T-helper 1 cell (primary cell): ENCODE measurements at regions not wholly inside any gene's neighbourhood (a gene's known extent, or its start where the extent isn't known, plus 50 kb on each side); places are given as distances from the start of the nearest gene placed in this dataset.
A peak's percentile ranks its signal among the peaks of the same experiment; 100 is the strongest.

Experiments
- DNase-seq, 5 donors: peaks; one replicate each; pipeline ENCODE4 v3.0.0-alpha.2; 2012 to 2020

DNA sequence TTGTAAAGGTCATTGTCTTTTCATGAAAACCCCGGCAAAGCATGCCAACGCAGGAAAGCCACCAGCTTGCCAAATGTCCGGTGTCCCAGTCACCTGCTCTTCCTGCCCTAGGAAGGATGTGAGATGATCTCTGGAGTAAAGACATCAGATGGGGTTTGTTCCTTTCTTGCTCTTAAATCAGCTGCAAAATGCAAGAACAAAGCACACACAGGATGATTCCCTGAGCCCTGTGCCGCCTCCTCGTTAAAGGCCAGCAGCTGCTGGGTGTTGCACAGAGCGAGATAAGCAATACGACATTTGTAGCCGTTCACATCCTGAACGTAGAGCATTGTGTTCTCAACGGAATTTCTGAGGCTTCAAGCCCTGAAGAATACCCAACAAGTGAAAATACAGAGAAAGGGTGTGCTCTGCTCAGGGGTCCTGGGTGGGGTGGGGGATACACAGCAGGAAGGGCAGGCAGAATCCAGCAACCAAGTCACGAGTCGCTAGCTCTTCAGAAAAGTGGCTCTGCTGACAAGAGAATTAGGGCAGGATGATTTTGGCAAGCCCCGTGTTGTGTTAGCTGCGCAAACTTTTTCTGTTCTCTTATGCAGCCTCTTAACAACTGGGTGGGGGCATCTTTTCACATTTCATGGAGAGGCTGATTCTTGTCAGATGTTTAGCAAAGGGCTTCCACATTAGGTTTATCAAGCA lies 229.2 kb upstream of the MAP3K1 start:
- DNase-seq = peak in 1 of 5 donors; percentile 23

DNA sequence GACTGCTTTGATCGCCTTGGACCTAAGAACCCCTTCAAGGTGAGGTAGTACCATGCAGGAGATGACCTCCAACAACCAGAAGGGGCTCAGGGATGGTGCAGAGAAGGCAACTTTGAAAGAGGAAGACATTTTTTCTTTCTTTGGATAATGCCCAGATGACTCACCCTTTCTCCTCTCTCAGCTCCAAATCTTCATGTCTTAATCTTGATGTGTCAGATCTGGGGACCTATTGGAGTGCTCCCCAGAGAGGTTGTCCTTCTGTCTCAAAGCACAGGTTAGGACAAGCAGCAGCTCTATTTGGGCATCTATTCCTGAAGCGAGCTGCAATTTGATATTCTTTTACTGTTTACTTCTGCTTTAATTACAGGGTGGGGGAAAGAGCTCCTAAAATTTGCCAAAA lies 229.9 kb upstream of the MAP3K1 start:
- DNase-seq = no peak

DNA sequence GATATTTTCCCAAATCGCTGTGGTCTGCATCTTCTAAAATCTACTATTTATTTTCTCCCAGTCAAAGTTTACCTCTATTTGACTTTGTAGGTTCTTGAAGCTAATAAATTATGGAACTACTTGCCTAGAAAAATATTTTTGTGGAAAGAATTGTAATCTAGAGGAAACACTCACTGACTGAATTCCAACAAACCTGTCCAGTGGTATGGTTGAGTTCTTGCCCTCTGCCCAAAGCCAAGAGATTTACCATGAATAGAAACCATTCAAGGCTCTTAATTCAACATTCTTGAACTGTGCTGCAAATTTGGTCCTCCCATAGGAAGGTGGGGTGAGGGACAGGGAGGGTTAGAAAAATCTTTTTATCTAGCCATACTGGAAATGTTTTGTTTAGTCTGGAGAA lies 233.9 kb upstream of the MAP3K1 start:
- DNase-seq = no peak

DNA sequence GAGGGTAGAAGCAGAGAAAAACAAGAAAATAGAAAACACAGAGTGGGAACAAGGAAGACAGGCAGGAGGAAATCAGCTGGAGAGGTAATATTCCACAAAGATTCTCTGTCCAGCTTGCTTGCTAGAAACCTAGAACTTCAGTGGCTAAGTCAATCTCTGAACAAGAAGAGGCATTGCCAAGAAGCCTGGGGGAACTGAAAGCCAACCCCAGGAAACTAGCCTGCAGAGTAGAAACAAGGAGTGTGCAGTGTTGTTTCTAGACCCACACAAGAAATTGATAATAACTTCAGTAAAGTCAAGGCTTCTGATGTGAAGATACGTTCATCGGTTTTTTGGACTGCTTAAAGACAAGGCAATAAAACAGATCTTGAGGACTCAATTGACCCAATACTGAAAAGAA lies 234.5 kb upstream of the MAP3K1 start:
- DNase-seq = no peak

DNA sequence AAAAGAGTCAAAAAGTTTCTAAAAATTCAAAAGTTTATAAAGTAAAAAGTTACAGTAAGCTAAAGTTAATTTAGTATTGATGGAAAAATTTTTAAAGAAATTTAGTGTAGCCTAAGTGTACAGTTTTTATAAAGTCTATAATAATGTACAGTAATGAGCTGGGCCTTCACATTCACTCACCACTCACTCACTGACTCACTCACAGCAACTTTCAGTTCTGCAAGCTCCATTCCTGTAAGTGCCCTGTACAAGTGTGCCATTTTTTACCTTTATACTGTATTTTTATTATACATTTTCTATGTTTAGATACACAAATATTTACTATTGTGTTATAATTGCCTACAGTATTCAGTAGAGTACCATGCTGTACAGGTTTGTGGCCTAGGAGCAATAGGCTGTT lies 239.5 kb upstream of the MAP3K1 start:
- DNase-seq = no peak

DNA sequence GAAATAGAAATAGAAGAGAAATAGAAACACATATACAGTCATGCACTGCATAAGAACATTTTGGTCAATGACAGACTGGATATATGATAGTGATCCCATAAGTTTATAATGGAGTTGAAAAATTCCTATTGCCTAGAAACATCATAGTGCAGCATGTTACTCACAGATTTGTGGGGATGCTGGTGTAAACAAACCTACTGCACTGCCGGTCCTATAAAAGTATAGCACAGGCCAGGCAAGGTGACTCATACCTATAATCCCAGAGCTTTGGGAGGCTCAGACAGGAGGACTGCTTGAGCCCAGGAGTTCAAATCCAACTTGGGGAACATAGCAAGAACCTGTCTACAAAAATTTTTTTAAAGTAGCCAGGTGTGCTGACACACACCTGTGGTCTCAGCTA lies 240.6 kb upstream of the MAP3K1 start:
- no peak for DNase-seq

DNA sequence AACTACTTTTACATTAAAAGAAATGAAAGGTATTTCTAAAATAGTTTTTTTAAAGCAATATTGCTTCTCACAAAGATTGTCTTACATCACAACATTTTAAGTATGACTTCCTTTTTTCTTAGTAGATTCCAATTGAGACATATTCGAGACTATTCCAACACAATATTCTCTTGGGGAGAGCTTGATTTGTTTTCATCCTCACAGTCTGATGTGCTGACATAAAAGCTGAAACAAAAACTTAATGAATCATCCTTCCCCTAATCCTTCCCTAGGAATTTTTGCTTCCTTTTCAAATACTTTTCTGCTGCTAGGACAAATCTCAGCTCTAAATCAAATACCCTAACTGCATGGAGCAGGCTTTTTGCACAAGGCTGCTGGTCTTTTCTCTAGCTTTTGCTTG lies 245.8 kb upstream of the MAP3K1 start:
- no peak for DNase-seq

DNA sequence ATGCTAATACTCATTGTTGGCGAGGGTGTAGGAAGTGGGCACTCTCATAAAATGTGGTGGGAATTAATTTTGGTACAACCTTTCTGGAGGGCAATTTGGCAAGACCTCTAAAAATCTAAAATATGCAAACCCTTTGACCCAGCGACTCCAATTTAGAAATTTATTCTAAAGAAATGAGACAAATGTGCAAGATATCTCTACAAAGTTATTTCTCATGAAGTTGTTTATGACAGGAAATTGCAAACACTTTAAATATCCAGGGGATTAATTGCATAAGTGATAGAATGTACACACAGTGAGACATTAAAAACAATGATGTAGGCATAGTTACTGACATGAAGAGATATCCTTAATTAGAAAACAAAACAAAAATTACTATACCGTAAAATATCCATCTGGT lies 246.3 kb upstream of the MAP3K1 start:
- no peak for DNase-seq

DNA sequence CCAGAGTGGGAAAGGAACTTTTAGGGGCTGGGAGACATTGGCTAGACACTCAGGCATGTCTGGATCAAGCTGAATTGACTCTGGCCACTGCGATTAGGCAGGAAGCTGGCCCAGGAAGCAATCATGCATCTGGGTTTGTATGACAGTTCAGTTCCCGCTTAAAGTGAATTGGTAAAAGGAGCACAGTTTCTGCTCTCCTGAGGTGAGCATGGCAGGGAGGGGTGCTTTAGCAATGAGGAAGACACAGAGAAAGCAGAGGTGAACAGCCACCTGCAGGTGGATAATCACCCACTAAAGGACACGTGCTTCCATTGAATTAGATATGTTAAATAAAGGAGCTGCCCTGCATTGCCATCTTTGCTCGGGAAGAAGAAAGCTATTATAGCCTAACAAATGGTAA lies 248.1 kb upstream of the MAP3K1 start:
- DNase-seq = no peak

DNA sequence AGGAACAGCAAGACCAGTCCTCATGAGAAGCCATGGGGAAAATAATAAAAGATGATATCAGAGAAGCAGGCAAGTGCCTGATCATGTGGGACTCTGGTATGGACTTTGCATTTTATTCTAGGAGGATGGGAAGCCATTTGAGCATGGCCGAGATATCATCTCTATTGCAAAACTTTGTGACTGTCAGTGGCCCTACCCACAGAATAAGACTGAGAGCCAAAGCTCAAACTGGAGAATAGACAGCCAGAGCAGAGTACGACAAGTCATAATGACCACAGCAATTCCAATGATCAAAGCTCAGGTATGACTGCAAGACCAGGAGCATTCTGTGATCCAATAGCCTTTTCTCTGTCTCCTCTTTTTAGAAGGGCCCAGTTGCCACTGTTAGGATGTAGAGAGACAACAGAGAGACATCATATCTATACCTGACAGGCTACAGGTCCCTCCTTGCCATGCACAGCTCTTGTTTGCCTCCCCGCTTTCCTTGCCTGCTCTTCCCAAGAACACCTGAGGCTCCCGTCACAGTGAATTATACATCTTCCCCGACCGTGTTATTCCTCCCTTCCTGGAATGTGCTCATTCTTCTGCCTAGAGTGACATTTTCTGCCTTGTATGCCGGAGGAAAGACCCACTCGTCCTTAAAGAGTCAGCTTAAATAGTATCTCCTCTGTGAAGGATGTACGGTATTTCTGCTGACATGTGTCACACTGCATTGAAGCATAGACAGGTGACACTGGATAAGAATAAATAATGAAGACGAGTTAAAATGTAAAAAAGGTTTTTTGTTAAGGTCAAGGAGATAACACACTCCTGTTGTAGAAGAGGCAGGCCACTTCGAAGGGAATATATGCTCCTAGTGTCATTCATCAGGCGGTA lies 248.7 kb upstream of the MAP3K1 start:
- no peak for DNase-seq

DNA sequence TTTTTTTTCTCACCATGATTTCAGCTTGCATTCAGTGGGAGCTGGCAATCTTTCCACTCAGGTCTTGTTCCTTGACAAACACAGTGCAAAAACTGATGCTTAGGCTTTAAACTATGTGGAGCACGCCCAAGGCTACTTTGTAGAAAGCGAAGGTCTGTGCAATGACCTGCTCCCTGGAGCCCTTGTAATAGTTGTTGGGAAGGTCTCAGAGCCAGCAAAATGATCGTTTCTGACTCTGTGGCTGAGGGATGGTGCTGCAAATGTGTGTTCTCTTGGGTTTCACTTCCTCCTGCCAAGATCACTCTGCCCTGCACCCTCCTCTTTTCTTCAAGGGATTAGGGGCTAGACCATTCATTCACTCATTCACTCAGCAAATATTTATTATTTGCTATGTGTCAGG lies 249.7 kb upstream of the MAP3K1 start:
- DNase-seq = no peak

DNA sequence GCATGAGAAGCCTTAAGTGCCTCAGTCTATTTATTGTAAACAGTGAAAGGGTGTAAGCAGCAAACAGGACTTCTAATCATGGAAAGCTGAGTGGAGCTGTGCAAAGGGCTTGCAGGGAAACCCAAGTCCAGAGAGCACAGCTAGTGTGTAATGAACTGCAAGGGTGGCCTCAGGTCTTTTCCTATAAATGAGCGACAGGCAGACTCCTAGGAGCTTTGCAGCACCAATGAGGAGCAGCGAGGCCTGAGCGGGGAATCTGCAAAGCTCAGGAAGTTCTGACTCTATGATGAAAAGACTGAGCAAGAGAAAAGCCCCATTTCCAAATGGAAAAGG lies 250.1 kb upstream of the MAP3K1 start:
- no peak for DNase-seq

DNA sequence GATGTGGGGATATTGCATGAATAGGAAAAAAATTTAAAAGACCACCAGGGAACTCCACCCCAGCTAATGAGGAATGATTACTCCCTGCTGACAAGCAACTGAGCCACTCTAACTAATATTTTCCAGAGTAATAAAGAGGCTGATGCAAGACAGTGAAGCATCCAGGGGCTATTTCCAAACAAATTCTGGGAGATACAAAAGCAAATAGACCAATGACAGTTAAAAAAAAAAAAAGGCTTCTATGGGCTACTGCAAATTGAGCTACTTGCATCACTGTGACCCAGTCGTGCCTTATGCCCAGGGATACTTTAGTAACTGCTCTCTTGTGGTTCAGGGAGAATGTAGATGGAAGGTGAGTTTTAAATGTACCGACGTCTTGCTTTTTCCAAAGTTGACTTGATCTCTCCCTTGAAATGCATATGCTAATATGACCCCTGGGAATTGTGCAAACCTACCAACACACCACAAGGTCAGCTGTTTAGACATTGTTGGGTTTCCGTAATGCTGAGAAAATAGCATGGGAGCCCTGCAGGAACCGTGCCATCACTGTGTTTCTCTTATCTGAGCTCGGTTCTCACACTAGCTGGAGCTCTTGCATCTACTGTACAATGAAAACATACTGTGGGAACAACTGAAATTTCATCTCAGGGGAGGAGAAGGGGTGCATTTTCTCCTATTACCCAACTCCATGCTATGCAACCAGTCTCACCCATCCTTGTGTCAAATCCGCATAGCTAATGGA lies 250.6 kb upstream of the MAP3K1 start:
- no peak for DNase-seq

DNA sequence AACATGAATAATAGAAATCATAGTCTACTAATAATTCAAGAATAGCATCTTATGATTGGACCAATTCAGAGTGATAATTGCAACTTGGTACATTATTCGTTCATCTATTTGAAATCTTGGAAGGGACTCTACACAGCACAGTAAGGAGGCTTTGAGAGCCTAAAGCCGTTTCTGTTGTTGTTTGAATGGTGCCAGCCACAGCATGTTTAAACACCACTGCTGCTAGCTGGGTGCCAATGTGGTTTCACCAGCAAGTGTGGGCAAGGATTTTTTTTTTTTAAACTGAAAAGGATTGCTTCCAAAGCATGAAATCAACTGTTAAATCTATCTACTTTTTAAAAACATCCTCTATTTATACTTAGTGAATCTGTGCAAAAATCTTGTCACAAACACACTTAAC lies 253.9 kb upstream of the MAP3K1 start:
- DNase-seq = no peak

DNA sequence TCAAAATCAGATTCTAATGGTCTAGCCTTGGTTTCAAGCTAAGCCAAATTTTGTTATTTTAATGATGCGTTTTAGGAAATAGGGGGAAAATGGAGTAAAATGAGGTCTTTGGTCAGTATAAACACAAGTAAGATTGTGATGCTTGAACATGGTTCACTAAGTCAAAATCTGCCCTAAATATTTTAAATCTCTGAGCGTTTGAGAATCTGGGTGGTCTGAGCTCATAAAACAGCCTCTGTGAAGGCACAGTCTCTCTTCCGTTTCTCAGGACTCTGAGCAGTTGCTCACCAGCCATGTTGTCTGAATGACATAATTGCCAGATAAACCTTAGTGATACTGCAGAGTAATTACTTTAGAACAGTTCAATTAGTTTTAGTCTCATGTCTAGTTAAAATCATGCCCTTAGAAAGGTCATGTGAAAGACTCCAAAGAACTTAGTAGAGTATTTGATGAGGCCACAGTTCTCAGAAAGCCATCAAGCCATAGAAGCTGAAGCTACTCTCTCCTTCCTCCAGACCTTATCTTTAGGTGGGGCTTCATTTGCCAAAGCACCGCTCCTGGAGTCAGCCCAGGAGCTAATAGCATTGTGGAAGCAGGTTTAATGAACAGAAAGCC lies 257.1 kb upstream of the MAP3K1 start:
- DNase-seq = no peak

DNA sequence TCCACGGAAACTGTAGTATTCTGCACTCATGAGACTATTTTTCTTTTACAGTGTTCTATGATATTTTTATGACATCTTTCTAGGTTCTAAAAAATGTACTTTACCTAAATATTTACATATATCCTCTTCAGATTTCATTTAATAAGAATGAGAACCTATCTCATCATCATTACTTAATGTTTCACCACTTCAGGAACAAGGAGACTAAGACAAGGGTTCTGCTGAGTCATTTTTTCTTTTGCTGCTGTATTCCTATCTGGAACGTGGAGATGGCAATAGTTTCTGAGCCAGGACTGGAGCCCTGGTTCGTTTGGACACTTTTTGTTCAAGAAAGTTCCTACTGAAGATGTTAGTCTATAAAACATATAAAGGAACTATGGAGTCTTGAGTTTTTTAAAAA lies 258.2 kb upstream of the MAP3K1 start:
- no peak for DNase-seq

DNA sequence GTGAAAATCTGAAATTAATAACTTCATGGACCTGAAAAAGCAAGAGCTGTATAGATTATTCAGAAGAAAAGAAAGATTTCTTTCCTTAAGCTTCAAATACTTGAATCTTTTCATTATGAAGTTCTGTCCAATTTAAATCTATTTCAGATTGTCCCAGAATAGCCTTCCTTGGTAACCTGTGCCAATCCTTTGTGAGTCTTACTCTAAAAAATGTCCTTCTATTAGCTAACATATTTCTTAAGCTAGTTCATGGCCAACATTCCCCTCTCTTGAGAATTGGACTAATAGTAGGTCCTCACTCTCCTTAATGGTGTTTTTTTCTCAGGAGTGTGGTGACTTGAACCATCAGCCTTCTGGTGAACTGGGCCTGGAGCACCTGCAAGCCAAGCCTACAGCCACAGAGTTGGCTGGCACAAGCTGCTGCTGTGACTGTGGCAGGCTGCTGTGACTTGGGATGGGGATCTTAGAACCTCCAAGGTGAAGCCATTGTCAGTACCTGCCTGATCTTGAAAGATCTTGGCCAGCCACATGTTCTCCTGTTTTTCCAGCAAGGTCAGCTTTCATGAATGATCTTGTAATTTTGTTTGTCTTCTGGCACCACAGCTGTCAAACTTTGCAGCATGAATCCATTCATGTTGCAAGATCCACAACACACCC lies 262.6 kb upstream of the MAP3K1 start:
- no peak for DNase-seq

DNA sequence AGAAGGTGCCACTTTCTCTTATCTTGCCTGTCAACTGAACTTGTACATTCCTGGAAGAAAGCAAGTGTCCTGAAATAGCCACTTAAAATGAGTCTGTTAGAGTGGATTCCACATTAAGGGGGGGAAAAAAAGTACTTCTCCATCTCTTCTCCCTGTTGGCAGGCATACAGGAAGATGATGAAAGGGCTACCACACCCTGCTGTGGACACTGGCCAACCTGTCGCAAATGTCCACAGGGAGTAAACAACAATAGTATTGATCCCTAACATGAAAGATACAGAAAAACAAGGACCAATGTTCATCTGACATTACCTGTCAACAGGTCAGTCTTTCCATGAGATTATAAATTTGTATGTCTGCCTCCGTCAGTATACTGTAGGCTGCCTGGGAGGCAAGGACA lies 265.1 kb upstream of the MAP3K1 start:
- no peak for DNase-seq

DNA sequence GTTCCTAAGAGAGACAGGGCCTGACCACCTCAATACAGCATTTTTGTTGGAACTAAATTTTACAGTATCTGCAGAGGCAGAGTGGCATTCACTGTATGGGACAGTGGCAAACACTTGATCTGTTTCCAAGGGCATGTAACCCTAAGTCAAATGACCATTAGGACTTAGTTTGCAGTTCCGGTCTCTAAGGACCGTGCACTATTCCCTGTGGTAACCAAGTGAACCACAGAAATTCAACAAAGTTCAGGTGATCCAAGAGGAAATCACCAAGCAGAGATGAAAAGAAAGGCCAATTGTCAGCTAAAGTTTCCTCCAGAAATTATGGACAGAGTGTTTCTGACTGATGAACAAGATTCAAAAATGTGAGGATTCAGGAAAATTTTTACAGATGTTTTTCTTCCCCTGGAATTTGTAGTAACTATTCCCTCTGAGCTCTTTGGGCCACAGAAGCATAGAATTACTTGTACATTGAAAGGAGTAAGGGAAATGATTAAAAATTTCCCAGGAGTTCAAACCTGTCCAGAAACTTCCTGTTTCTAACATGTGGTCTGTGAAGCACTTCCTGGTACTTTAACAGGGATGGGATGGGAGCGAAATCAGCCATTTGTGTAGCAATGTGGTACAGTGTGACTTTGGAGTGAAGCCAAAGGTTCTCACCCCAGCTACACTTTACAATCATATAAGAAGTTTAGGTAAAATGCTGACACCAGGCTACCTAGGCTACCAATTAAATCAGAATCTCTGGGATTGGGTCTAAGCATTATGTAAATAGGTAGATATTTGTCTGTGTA lies 266.1 kb upstream of the MAP3K1 start:
- no peak for DNase-seq

DNA sequence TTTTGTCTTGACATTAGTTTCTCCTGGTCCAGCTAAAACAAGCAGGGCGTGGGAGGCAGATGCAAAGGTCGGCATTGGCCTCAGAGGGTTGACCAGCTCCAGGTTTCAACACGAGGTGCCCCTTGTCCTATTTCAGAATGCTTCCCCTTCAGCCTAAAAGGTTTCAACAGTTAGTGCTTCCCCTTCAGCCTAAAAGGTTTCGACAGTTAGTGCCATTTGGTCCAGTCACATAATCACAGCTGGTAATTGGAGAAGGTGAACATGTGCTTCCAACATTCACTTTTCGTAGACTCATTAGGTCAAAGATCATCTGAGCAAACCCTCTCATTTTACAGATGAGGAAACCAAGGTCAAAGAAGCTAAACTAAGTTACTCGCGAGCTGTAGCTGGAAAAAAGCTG lies 270.3 kb upstream of the MAP3K1 start:
- DNase-seq = no peak

DNA sequence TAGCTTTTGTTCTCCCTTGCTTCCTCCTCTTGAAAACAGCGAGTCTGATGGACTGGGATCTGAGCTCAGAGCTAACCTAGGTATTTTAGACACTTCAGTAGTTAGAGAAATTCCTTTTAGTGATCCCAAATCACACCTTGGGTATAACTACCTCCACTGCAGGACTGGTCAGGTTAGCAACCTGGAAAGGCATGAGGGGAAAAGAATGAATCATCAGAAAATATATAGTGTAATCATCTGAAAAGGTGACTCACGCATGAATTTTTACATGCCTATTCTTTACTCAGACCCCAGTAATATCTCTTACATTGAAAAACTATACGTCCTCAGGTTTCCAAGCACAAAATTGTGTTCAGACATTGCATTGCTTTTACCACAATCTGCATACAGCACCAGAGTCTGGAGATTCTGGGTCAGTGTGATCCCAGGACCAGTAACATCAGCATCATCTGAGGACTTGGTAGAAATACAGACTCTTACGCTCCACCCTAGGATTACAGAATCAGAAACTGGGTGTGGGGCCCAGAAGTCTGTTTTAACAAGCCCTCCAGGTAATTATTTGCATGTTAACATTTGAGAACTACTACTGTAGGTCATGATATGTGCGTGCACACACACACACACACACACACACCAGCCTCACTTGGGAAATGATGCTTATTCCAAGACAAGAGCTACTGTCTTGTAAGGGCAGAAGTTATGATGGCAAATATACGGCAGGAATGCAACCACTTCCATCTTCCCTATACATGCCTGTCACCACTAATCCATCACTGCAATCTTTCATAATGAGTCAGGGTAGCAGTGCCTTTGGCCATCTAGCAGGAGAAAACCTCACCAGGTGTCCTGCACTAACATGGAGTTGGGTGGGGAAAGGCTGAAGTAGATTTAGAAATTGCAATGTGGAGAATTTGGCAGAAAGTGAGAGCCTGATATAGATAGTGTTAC lies 271.6 kb upstream of the MAP3K1 start:
- DNase-seq = no peak
